Esophagus muscularis mucosa (tissue), 4 donors: ENCODE measurements at regions not wholly inside any gene's neighbourhood (a gene's known extent, or its start where the extent isn't known, plus 50 kb on each side); places are given as distances from the start of the nearest gene placed in this dataset.

Experiments
- DNase-seq: peaks from one replicate; pipeline ENCODE4 v3.0.0-alpha.2; 2017; ENCODE audit errors: extremely low spot score
- H3K27ac ChIP-seq, 4 donors: fragments of 200-600 bp; sonication (generic); replicated peaks in 1 of 4; 1 replicate in 3 of 4; 2 replicates in 1 of 4; pipeline ENCODE4 v1.5.1; 2016 to 2019; ENCODE audit warnings: mild to moderate bottlenecking in 1 of 4
- H3K27me3 ChIP-seq, 4 donors: fragments of 200-600 bp; sonication (generic); one replicate each; pipeline versions ENCODE4 v1.5.1 to v1.6.0; 2016 to 2019
- H3K36me3 ChIP-seq, 4 donors: fragments of 200-600 bp; sonication (generic); one replicate each; pipeline ENCODE4 v1.5.1; 2016 to 2019
- H3K4me1 ChIP-seq, 4 donors: fragments of 200-600 bp; sonication (generic); one replicate each; pipeline ENCODE4 v1.5.1; 2016 to 2019
- H3K4me3 ChIP-seq, 4 donors: fragments of 200-600 bp; sonication (generic); 1 replicate in 2 of 4; 2 replicates in 2 of 4; pipeline ENCODE4 v1.5.1; 2016 to 2019; ENCODE audit warnings: mild to moderate bottlenecking in 4 of 4, moderate library complexity in 1 of 4
- H3K9me3 ChIP-seq, 4 donors: fragments of 200-600 bp; sonication (generic); 1 replicate in 3 of 4; 2 replicates in 1 of 4; pipeline ENCODE4 v1.5.1; 2016 to 2019
- EP300 ChIP-seq: sonication (generic); formaldehyde crosslinking; IDR thresholded peaks from one replicate; pipeline ENCODE4 v1.6.1; 2017; ENCODE audit warnings: antibody characterized with exemption
- POLR2A ChIP-seq: fragments of 450-650 bp; IDR thresholded peaks from one replicate; pipeline ENCODE4 v1.6.1; 2017; ENCODE audit warnings: antibody characterized with exemption, moderate library complexity, mild to moderate bottlenecking, low read depth
- POLR2AphosphoS5 ChIP-seq, 2 donors: sonication (generic); formaldehyde crosslinking; IDR thresholded peaks; one replicate each; pipeline ENCODE4 v1.6.1; 2017; ENCODE audit warnings: antibody characterized with exemption in 2 of 2
- WGBS: methylation state at CpG from one replicate; pipeline ENCODE4 v1.1.5; 2018; 5-methylcytosine and 5-hydroxymethylcytosine counted together
- intact Hi-C: fragments of 100-400 bp; cut with DNase I; formaldehyde crosslinking; loops from one replicate; pipeline ENCODE4 v1.15.1; 2023
- TF ChIP-seq, protein P1 (sequence below), 3 experiments: fragments of 200-600 bp in 2 of 3; fragments of 450-650 bp in 1 of 3; sonication (generic) in 2 of 3; IDR thresholded peaks; one replicate each; pipeline ENCODE4 v1.5.1; 2017 to 2019; ENCODE audit warnings: antibody characterized with exemption in 3 of 3, mild to moderate bottlenecking in 2 of 3, moderate library complexity in 1 of 3

DNA sequence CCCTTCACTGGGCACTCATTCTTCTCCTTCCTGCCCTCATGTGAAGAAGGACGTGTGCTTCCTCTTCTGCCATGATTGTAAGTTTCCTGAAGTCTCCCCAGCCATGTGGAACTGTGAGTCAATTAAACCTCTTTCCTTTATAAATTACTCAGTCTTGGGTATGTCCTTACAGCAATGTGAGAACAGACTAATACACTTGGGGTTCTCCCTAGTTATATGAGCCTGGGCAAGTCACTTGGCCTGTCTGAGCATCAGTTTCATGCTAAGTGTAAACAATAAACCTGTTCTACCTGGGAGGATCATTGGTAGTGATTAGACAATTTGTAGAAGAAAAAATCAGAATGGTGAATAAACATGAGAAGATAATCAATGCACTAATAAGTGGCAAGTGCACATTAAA, 162.2 kb upstream of the ARG1 start:
- H3K27ac ChIP-seq: no peak overlapping the region
- WGBS: 59% methylated on average over 1 of the region's 1 CpG

DNA sequence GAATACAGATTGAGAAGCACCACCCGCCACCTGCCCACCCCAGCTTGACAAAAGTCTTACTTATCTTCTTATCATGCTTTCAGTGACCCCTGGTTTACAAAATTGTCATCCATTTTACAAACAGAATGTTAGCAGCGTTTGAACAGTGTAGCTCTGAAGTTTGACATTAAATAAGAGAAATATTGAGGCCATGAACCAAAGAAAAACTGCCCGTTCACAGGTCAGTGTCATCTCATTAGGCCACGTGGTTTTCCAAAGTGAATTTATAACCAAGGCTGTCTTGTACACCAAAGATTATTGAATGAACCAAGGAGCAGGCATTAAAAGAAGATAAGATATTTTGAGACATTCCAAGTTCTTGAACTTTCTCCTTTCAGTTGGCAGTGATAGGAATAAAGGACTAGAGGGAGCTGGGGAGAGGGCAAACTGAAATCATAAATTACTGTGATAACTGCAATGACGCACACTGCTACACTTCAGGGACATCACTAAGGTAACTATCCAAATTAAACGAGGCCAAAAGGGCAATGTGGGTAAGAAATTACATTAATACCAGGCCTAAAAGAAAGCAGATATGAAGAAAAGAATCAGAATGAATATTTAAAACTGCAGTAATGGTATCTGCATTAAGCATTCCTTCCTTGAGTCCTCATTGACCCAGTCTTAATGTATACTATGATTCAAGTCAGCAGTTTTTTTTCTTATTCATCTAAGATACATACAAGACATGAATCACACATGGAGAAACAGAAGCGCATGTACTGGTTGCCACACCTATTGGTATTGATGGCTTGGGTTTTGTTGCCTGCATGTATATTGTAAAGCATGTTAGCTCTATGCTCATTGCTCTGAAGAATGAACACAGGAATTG, 159.8 kb upstream of the ARG1 start:
- intact Hi-C loops: no loop called here

More for the DNA sequence above, 162.2 kb upstream of the ARG1 start:
- DNase-seq: no peak
- H3K9me3 ChIP-seq: no peaks in the 10 kb centered on the region
- intact Hi-C loops: no loop called here
- no peak overlapping the region for H3K4me3 ChIP-seq
- no peaks in the 10 kb centered on the region for H3K36me3 ChIP-seq
- TF ChIP-seq POLR2AphosphoS5 (IDR thresholded peaks at IDR 0.05) (no peak), POLR2A (no peak), EP300 (no peak)
- TF ChIP-seq, protein P1, sequence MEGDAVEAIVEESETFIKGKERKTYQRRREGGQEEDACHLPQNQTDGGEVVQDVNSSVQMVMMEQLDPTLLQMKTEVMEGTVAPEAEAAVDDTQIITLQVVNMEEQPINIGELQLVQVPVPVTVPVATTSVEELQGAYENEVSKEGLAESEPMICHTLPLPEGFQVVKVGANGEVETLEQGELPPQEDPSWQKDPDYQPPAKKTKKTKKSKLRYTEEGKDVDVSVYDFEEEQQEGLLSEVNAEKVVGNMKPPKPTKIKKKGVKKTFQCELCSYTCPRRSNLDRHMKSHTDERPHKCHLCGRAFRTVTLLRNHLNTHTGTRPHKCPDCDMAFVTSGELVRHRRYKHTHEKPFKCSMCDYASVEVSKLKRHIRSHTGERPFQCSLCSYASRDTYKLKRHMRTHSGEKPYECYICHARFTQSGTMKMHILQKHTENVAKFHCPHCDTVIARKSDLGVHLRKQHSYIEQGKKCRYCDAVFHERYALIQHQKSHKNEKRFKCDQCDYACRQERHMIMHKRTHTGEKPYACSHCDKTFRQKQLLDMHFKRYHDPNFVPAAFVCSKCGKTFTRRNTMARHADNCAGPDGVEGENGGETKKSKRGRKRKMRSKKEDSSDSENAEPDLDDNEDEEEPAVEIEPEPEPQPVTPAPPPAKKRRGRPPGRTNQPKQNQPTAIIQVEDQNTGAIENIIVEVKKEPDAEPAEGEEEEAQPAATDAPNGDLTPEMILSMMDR (IDR thresholded peaks at IDR 0.05): no peak
- no peaks in the 10 kb centered on the region for H3K27me3 ChIP-seq
- no peaks in the 10 kb centered on the region for H3K4me1 ChIP-seq

DNA sequence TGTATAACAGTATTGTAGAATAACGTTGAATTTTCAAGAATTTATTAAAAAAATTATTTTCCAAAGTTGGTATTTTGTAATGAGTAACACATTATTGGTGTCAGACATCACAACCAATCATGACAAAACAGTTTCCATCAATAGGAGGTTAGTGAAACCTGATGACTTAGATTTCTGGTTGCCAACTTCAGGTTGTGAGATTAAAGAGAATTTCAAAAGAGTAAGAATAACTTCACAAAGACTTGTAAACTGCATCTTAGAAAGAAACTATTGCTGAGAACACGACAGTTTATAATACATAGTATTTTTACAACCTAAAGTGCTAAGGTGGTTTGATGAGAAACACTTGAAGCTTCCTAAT, 159.2 kb upstream of the ARG1 start:
- WGBS: 79% methylated on average over 2 of the region's 2 CpGs
- no peak for DNase-seq
- intact Hi-C loops: no loop called here
- no peak overlapping the region for H3K27ac ChIP-seq
- H3K27me3 ChIP-seq: peaks cover 0 to 2% (median 0%) of the 10 kb centered on the region in 4 donors
- no peaks in the 10 kb centered on the region for H3K36me3 ChIP-seq
- no peaks in the 10 kb centered on the region for H3K9me3 ChIP-seq
- no peaks in the 10 kb centered on the region for H3K4me1 ChIP-seq
- no peak for TF ChIP-seq POLR2A
- H3K4me3 ChIP-seq: no peak overlapping the region

More for the DNA sequence above, 159.8 kb upstream of the ARG1 start:
- no peak for DNase-seq
- 59% methylated on average over 7 of the region's 7 CpGs for WGBS
- TF ChIP-seq POLR2AphosphoS5 (IDR thresholded peaks at IDR 0.05) (no peak), POLR2A (no peak), EP300 (no peak)
- TF ChIP-seq, protein P1 (IDR thresholded peaks at IDR 0.05): no peak
- Histone ChIP-seq H3K27me3 (no peaks in the 10 kb centered on the region), H3K4me1 (no peaks in the 10 kb centered on the region), H3K36me3 (no peaks in the 10 kb centered on the region), H3K4me3 (no peak overlapping the region), H3K27ac (no peak overlapping the region), H3K9me3 (no peaks in the 10 kb centered on the region)

DNA sequence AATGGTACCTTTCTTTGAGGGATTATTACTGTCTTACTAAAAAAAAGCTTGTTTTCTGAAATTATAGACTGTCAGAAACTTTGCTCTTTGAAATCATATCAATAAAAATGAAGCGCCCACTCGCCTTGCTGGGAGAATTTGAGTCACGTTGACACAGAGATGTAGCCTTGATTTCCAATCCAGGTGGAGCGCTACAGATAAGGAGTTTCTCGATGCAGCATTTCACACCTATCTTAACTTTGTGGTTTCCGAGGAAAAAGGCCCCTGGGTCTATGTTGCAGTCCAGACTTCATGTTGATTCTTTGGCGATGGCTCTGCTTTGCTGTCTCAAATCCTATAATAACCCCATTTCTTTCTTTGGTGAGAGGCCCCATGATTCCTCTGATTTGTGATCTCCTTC, 158.1 kb upstream of the ARG1 start:
- Histone ChIP-seq H3K9me3 (no peaks in the 10 kb centered on the region), H3K4me3 (no peak overlapping the region), H3K27ac (no peak overlapping the region), H3K4me1 (no peaks in the 10 kb centered on the region), H3K36me3 (no peaks in the 10 kb centered on the region), H3K27me3 (peaks cover 0 to 7% (median 0%) of the 10 kb centered on the region in 4 donors)
- TF ChIP-seq POLR2A: no peak
- TF ChIP-seq, protein P1 (IDR thresholded peaks at IDR 0.05): no peak
- no peak for TF ChIP-seq POLR2AphosphoS5 (IDR thresholded peaks at IDR 0.05)
- no peak for TF ChIP-seq EP300
- WGBS: 89% methylated on average over 7 of the region's 7 CpGs
- no peak for DNase-seq
- intact Hi-C loops: no loop called here

DNA sequence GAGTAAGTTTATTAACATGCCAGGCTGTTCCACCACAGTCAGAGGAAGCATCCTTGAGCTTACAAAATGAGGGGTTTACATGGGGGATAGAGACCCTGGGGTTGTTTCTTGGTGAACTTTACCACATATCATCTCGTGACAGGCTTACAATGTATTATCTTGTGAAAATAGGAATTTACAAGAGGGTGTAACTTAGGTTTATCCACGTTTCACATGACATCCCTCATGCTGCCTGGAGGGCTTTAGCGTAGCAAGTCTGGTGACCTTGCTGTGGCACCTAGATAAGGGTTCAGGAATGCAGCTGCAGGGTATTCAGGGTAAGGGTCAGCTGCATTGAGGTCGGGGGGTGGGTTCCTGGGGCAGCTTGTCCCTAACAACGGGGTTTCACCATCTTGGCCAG, 154.6 kb upstream of the ARG1 start:
- TF ChIP-seq POLR2AphosphoS5 (IDR thresholded peaks at IDR 0.05) (no peak), POLR2A (no peak), EP300 (no peak)
- TF ChIP-seq, protein P1 (IDR thresholded peaks at IDR 0.05): no peak
- WGBS: 38% methylated on average over 5 of the region's 5 CpGs
- intact Hi-C loops: no loop called here
- no peak overlapping the region for H3K4me3 ChIP-seq
- no peak for DNase-seq
- H3K4me1 ChIP-seq: no peaks in the 10 kb centered on the region
- no peaks in the 10 kb centered on the region for H3K36me3 ChIP-seq
- H3K27ac ChIP-seq: no peak overlapping the region
- peaks cover 0 to 7% (median 0%) of the 10 kb centered on the region in 4 donors for H3K27me3 ChIP-seq
- H3K9me3 ChIP-seq: no peaks in the 10 kb centered on the region
